ENCODE measurements at regions not wholly inside any gene's neighbourhood (a gene's known extent, or its start where the extent isn't known, plus 50 kb on each side); places are given as distances from the start of the nearest gene placed in this dataset.

DNA sequence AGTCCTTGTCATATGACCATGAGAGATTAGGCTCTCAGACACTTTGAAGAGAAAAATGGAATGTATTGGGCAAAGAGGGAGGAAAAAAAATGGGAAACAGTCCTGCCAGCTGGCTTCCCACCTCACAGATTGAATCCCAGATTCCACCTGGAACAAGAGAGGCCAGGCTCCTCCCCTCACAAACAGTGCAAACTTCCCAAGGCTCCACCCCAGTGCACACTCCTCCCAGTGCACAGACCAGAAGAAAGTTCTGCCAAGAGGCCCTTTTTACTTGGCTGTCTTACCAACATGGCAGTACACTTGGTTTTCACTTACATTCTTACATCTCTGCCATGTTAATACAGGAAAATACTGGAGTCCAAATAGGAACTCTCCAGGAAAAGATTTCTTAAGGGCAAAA is 202.3 kb downstream of the AHR start:
- DNase-seq (ENCODE audit: low read depth) = no peak
- no peaks in the 10 kb centered on the region for H3K27me3 ChIP-seq (replicated peaks; ENCODE audit: control insufficient read depth, insufficient read depth, low read length)
- H3K4me3 ChIP-seq (ENCODE audit: low read length) = no peak overlapping the region
- H3K4me1 ChIP-seq (ENCODE audit: control insufficient read depth, insufficient read depth, low read length) = peaks cover 41% of the 10 kb centered on the region
- no peaks in the 10 kb centered on the region for H3K36me3 ChIP-seq (ENCODE audit: control insufficient read depth, insufficient read depth, low read length, severe bottlenecking)
- H3K9ac ChIP-seq (ENCODE audit: low read length) = peak overlapping the region; percentile 30
- no peaks in the 10 kb centered on the region for H3K9me3 ChIP-seq (ENCODE audit: control insufficient read depth, low read length)

DNA sequence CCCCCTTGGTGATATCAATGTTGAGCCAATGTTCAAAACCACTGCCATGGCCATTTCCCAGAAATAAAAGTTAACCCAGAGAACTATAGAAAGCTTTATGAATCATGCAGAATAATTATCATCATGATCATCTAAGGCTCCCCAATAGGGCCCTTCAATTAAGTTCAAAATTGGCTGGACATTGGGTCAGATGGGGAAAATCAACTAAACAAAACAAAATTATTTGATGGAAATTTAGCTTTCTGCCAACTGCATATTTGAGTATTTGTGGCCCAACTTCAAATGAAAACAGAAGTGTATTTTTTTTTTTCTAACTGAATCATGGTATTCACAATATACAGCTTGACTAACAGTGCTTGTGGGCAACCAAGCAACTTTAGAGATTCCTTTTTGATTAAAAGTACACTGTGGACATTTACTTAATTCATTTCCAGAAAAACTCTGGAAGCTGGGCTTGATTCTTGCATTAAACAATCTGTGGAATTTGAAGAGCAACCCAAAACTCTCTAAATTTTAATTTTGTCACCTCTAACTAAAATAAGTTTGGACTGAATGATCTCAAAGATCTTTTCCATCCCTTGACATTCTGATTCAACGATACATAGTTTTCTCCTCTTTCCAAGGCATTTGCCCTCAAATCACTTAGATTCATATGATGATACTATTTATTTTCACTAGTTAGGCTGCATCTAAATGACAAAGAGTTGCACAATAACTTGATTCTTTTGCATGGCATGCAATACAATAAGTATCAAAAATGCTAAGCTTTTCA is 203.2 kb downstream of the AHR start:
- Histone ChIP-seq H3K4me1 (ENCODE audit: control insufficient read depth, insufficient read depth, low read length) (peaks cover 42% of the 10 kb centered on the region), H3K27me3 (replicated peaks; ENCODE audit: control insufficient read depth, insufficient read depth, low read length) (no peaks in the 10 kb centered on the region), H3K36me3 (ENCODE audit: control insufficient read depth, insufficient read depth, low read length, severe bottlenecking) (no peaks in the 10 kb centered on the region), H3K9me3 (ENCODE audit: control insufficient read depth, low read length) (no peaks in the 10 kb centered on the region), H3K4me3 (ENCODE audit: low read length) (peak overlapping the region; percentile 46), H3K9ac (ENCODE audit: low read length) (peak overlapping the region; percentile 77)
- DNase-seq (ENCODE audit: low read depth) = peak; percentile 68

DNA sequence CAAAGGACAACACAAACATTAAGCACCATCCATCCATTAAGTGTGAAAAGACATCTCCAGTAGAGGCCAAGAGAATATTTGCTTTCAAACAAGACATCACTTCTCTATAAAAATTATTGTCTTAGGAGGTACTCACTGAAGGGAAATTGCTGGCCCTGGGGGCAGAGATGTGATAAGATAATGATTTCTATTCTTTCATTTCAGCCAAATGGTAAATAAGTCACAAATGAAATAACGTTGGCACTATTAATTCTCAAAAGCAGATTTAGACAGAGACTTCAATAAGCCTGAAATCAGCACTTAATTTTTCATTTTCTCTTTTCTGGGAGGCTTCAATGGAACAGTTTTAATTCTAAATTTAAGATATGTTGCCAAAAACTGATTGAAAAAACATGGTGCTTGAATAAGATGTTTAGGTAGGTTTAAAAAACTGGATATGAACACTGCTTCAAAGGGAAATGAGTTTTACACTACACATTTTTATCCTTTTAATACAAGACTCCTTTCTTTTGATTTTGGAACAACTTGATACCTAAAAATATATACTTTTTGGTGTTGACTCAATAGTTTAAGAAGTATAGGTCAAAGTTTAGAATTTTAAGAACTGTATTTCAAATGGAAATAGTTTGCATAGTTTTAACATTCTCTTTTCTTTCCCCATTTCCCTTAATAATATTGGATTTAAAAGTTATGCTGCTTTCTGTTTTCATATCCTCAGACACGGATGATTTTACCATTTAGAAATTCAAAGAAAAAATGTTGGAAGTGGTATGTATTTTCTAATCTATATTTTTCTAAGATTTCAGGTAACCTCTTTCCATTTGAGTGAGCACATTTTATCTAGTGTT is 204.0 kb downstream of the AHR start:
- Histone ChIP-seq H3K4me3 (ENCODE audit: low read length) (peak overlapping the region; percentile 46), H3K9me3 (ENCODE audit: control insufficient read depth, low read length) (no peaks in the 10 kb centered on the region), H3K4me1 (ENCODE audit: control insufficient read depth, insufficient read depth, low read length) (peaks cover 34% of the 10 kb centered on the region), H3K9ac (ENCODE audit: low read length) (peak overlapping the region; percentile 77), H3K27me3 (replicated peaks; ENCODE audit: control insufficient read depth, insufficient read depth, low read length) (no peaks in the 10 kb centered on the region), H3K36me3 (ENCODE audit: control insufficient read depth, insufficient read depth, low read length, severe bottlenecking) (no peaks in the 10 kb centered on the region)
- peak; percentile 65 for DNase-seq (ENCODE audit: low read depth)

DNA sequence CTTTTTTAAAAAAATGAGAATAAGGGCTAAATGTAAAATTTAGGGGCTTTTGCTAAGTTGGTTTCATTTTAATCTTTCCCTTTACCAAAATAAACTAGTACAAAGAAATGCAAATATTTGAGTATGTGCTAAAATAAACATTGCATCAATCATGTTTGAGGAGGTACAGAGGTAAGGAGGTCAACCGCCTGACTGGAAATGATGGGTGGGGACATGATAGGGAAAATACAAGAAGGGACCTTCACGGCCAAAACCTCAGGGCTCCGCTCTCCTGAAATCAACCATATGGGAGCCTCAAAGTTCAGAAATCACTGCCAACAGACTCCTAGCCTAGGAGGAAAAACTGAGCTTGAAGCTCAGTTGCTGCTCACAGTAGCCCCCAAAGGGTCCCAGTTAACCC is 207.6 kb downstream of the AHR start:
- Histone ChIP-seq H3K27me3 (replicated peaks; ENCODE audit: control insufficient read depth, insufficient read depth, low read length) (no peaks in the 10 kb centered on the region), H3K36me3 (ENCODE audit: control insufficient read depth, insufficient read depth, low read length, severe bottlenecking) (no peaks in the 10 kb centered on the region), H3K9me3 (ENCODE audit: control insufficient read depth, low read length) (no peaks in the 10 kb centered on the region), H3K4me1 (ENCODE audit: control insufficient read depth, insufficient read depth, low read length) (peaks cover 25% of the 10 kb centered on the region), H3K9ac (ENCODE audit: low read length) (no peak overlapping the region), H3K4me3 (ENCODE audit: low read length) (no peak overlapping the region)
- DNase-seq (ENCODE audit: low read depth) = no peak

DNA sequence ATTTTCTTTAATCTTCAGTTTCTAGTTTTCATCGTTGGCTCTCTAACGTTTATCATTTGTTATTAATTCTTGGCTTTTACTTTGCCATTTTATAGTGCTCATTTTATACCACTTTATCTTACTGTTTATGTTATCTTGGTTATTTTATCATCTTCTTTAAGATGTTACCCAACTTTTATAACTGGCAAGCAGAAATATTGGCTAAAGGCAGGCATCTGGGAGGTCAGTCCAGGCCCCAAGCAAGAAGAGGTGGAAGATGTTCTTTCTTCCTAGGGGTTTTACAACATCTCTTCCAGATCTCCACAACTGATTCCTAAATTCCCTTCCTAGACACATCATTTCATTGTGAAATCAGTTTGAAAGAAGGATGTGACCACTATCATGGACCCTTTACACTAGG is 208.1 kb downstream of the AHR start:
- no peaks in the 10 kb centered on the region for H3K36me3 ChIP-seq (ENCODE audit: control insufficient read depth, insufficient read depth, low read length, severe bottlenecking)
- no peaks in the 10 kb centered on the region for H3K27me3 ChIP-seq (replicated peaks; ENCODE audit: control insufficient read depth, insufficient read depth, low read length)
- H3K9ac ChIP-seq (ENCODE audit: low read length) = no peak overlapping the region
- peaks cover 20% of the 10 kb centered on the region for H3K4me1 ChIP-seq (ENCODE audit: control insufficient read depth, insufficient read depth, low read length)
- H3K4me3 ChIP-seq (ENCODE audit: low read length) = no peak overlapping the region
- no peaks in the 10 kb centered on the region for H3K9me3 ChIP-seq (ENCODE audit: control insufficient read depth, low read length)
- no peak for DNase-seq (ENCODE audit: low read depth)

DNA sequence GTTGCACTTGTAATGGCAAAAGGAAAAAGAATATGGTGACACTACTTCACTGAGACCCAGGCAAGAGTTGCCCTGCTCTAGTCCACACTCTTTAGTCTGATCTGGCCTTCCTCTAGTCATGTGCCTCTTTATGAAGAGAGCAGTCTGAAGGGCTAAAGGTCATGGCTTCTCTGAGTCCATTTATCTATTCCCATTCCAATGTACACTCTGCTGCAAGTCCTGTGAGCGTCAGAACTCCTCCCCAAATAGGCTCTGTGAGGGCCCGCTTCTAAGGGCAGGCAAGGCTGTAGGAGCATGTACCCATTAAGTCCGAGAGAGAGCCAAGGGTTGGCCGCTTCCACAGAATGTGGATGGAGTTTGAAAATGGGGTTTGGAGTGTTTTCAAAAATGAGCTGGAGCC is 209.3 kb downstream of the AHR start:
- H3K4me3 ChIP-seq (ENCODE audit: low read length) = no peak overlapping the region
- no peak for DNase-seq (ENCODE audit: low read depth)
- no peak overlapping the region for H3K9ac ChIP-seq (ENCODE audit: low read length)
- H3K27me3 ChIP-seq (replicated peaks; ENCODE audit: control insufficient read depth, insufficient read depth, low read length) = no peaks in the 10 kb centered on the region
- no peaks in the 10 kb centered on the region for H3K9me3 ChIP-seq (ENCODE audit: control insufficient read depth, low read length)
- H3K36me3 ChIP-seq (ENCODE audit: control insufficient read depth, insufficient read depth, low read length, severe bottlenecking) = no peaks in the 10 kb centered on the region
- peaks cover 11% of the 10 kb centered on the region for H3K4me1 ChIP-seq (ENCODE audit: control insufficient read depth, insufficient read depth, low read length)

DNA sequence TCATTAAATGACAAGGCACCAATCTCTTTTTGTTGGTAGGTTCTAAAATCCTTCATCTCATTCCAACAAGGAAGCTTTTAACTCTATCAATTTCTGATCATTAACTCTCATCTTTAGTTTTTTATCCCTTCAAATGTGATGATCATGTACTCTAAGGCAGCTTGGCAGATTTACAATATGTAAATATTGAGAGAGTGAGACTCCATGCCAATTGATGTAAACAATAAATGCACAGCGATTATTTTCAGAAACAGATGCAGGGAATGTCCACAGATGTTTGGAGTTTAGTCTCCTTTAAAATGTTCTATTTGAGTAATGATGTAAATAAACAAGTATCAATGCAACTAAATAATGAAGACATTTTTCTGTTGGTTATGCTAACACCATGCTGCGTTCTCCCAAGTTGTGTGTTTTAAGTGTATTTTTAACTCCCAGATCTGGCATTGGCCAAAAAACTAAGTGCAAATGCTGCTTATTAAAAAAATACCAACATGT is 213.8 kb downstream of the AHR start:
- no peak overlapping the region for H3K9ac ChIP-seq (ENCODE audit: low read length)

DNA sequence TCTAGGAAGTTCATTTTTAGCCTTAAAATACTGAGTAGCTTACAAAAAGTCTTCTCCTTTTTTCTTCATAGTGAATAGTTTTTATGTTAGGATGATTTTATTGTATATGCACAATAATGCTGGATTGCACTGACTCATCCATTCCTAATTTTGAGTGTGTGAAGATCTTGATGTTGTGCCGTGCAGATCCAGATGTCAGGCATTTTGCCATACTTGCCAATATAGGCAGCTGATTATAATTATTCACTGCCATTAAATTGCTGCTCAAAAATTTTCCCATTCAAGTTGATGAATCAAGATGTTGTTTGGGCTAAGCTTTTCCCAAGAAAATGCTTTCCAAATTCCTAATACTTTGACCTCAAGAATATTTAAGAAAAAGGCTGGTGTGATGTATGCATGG is 218.3 kb downstream of the AHR start:
- Histone ChIP-seq H3K4me3 (ENCODE audit: low read length) (no peak overlapping the region), H3K4me1 (ENCODE audit: control insufficient read depth, insufficient read depth, low read length) (peaks cover 1% of the 10 kb centered on the region), H3K9me3 (ENCODE audit: control insufficient read depth, low read length) (no peaks in the 10 kb centered on the region), H3K9ac (ENCODE audit: low read length) (no peak overlapping the region), H3K36me3 (ENCODE audit: control insufficient read depth, insufficient read depth, low read length, severe bottlenecking) (no peaks in the 10 kb centered on the region), H3K27me3 (replicated peaks; ENCODE audit: control insufficient read depth, insufficient read depth, low read length) (no peaks in the 10 kb centered on the region)
- peak; percentile 49 for DNase-seq (ENCODE audit: low read depth)

More for the DNA sequence above, 213.8 kb downstream of the AHR start:
- Histone ChIP-seq H3K27me3 (replicated peaks; ENCODE audit: control insufficient read depth, insufficient read depth, low read length) (no peaks in the 10 kb centered on the region), H3K36me3 (ENCODE audit: control insufficient read depth, insufficient read depth, low read length, severe bottlenecking) (no peaks in the 10 kb centered on the region), H3K9me3 (ENCODE audit: control insufficient read depth, low read length) (no peaks in the 10 kb centered on the region), H3K4me1 (ENCODE audit: control insufficient read depth, insufficient read depth, low read length) (no peaks in the 10 kb centered on the region), H3K4me3 (ENCODE audit: low read length) (no peak overlapping the region)
- no peak for DNase-seq (ENCODE audit: low read depth)

DNA sequence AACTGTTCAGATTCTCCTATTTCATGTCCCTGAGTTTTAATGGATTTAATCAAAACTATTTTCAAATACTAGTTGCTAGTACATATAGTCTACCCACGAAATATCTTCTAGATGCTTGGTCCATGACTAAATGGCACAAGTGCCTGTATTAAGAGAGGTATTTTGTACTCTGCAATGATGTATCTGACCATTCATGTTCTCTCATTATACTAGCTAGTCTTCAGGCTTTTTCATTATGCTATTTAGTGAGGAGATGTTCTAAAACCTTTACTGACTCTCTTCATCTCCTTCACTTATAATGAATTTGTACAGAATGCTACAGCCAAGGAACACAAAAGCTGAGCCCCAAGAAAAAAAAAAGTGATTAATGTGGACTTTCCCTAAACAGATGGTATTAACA is 222.5 kb downstream of the AHR start:
- peak overlapping the region; percentile 39 for H3K9ac ChIP-seq (ENCODE audit: low read length)
- DNase-seq (ENCODE audit: low read depth) = peak; percentile 42
- peaks cover 19% of the 10 kb centered on the region for H3K4me1 ChIP-seq (ENCODE audit: control insufficient read depth, insufficient read depth, low read length)
- H3K36me3 ChIP-seq (ENCODE audit: control insufficient read depth, insufficient read depth, low read length, severe bottlenecking) = no peaks in the 10 kb centered on the region
- H3K4me3 ChIP-seq (ENCODE audit: low read length) = peak overlapping the region; percentile 12
- no peaks in the 10 kb centered on the region for H3K9me3 ChIP-seq (ENCODE audit: control insufficient read depth, low read length)
- H3K27me3 ChIP-seq (replicated peaks; ENCODE audit: control insufficient read depth, insufficient read depth, low read length) = no peaks in the 10 kb centered on the region

DNA sequence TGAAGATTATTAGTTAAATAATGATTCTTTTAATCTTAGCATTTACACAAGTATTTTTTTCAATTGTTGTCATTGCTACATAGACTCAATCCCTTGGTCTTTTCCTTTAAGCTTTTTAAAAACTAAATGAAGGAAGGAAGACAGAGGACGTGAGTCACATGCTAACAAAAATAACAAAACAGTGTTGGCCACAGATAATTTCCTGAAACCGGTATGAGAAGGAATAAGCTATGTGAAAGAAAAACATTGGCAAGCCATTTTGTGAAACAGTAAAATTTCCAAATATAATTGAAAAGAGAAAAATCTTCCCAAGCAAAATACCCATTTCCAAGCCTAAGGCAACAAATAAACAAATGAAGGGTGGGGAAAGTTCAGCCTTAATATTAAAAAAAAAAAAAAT is 223.0 kb downstream of the AHR start:
- DNase-seq (ENCODE audit: low read depth) = peak; percentile 65
- no peaks in the 10 kb centered on the region for H3K36me3 ChIP-seq (ENCODE audit: control insufficient read depth, insufficient read depth, low read length, severe bottlenecking)
- H3K9ac ChIP-seq (ENCODE audit: low read length) = peak overlapping the region; percentile 39
- no peaks in the 10 kb centered on the region for H3K27me3 ChIP-seq (replicated peaks; ENCODE audit: control insufficient read depth, insufficient read depth, low read length)
- peaks cover 19% of the 10 kb centered on the region for H3K4me1 ChIP-seq (ENCODE audit: control insufficient read depth, insufficient read depth, low read length)
- no peaks in the 10 kb centered on the region for H3K9me3 ChIP-seq (ENCODE audit: control insufficient read depth, low read length)
- peak overlapping the region; percentile 12 for H3K4me3 ChIP-seq (ENCODE audit: low read length)

All from adipocyte (in vitro differentiated cells).